ENCODE measurements at regions not wholly inside any gene's neighbourhood (a gene's known extent, or its start where the extent isn't known, plus 50 kb on each side); places are given as distances from the start of the nearest gene placed in this dataset.

GRCh38 chr3:25009665-25010064 lies 418.4 kb upstream of the RARB start:
- TF ChIP-seq, protein P1, sequence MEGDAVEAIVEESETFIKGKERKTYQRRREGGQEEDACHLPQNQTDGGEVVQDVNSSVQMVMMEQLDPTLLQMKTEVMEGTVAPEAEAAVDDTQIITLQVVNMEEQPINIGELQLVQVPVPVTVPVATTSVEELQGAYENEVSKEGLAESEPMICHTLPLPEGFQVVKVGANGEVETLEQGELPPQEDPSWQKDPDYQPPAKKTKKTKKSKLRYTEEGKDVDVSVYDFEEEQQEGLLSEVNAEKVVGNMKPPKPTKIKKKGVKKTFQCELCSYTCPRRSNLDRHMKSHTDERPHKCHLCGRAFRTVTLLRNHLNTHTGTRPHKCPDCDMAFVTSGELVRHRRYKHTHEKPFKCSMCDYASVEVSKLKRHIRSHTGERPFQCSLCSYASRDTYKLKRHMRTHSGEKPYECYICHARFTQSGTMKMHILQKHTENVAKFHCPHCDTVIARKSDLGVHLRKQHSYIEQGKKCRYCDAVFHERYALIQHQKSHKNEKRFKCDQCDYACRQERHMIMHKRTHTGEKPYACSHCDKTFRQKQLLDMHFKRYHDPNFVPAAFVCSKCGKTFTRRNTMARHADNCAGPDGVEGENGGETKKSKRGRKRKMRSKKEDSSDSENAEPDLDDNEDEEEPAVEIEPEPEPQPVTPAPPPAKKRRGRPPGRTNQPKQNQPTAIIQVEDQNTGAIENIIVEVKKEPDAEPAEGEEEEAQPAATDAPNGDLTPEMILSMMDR (conservative IDR thresholded peaks at IDR 0.05; ENCODE audit: low read length): no peak
- no peak for TF ChIP-seq EZH2phosphoT487 (IDR thresholded peaks at IDR 0.05; ENCODE audit: borderline replicate concordance, low read depth, low read length)

All from OCI-LY7 (cell line).